Ovary (tissue), 7 donors: ENCODE measurements at regions not wholly inside any gene's neighbourhood (a gene's known extent, or its start where the extent isn't known, plus 50 kb on each side); places are given as distances from the start of the nearest gene placed in this dataset.
"Not testable (repeated sequence)": the region's sequence is repeated elsewhere in the genome, so short reads cannot be mapped to it uniquely, and the experiment has no call there.

ENCODE experiments used
- DNase-seq, 5 donors: peaks; one replicate each; pipeline ENCODE4 v3.0.0-alpha.2; 2019 to 2020
- H3K27ac ChIP-seq, 2 donors: fragments of 200-600 bp; one replicate each; pipeline versions ENCODE4 v1.5.1 to v1.8.0; 2019 to 2022
- H3K27me3 ChIP-seq: fragments of 200-600 bp; one replicate; pipeline ENCODE4 v1.8.0; 2022
- H3K36me3 ChIP-seq: fragments of 200-600 bp; sonication (generic); one replicate; pipeline ENCODE4 v1.5.1; 2019
- H3K4me1 ChIP-seq: one replicate; pipeline ENCODE4 v1.8.1; 2013; ENCODE audit warnings: mild to moderate bottlenecking, moderate library complexity; ENCODE audit not compliant: insufficient read depth
- H3K4me3 ChIP-seq: fragments of 200-600 bp; sonication (generic); one replicate; pipeline ENCODE4 v1.5.1; 2017
- H3K9me3 ChIP-seq, 2 donors: fragments of 200-600 bp in 1 of 2; sonication (generic) in 1 of 2; one replicate each; pipeline versions ENCODE4 v1.5.1 to v1.8.1; 2013 to 2019; ENCODE audit warnings: mild to moderate bottlenecking in 1 of 2, moderate library complexity in 1 of 2
- CTCF ChIP-seq, 3 donors: fragments of 450-650 bp in 2 of 3; fragments of 200-600 bp in 1 of 3; IDR thresholded peaks; one replicate each; pipeline versions ENCODE4 v1.5.1 to v1.8.0; 2016 to 2022; ENCODE audit warnings: antibody characterized with exemption in 3 of 3, mild to moderate bottlenecking in 1 of 3
- EP300 ChIP-seq: sonication (generic); formaldehyde crosslinking; IDR thresholded peaks from one replicate; pipeline ENCODE4 v1.6.1; 2017; ENCODE audit warnings: antibody characterized with exemption
- POLR2A ChIP-seq: fragments of 450-650 bp; IDR thresholded peaks from one replicate; pipeline ENCODE4 v1.6.1; 2017; ENCODE audit warnings: antibody characterized with exemption, mild to moderate bottlenecking, moderate library complexity
- whole genome bisulfite sequencing, 3 donors: extraction: QIAGEN DNeasy Blood & Tissue Kit in 1 of 3; methylation state at CpG; one replicate each; pipeline versions ENCODE4 v1.1.5 to v1.1.7; 2013 to 2017; 5-methylcytosine and 5-hydroxymethylcytosine counted together
- intact Hi-C, 4 donors: fragments of 100-400 bp; cut with DNase I; formaldehyde crosslinking; loops; one replicate each; pipeline versions ENCODE4 v1.11.0 to v1.15.1; 2022 to 2023
- donor health status: DM: no; HTN: no; CAD: no; lungs with moderate emphysema.
- donor health status: DM: no; HTN: no; CAD: no.
- donor health status: Bipolar disorder and iron deficiency.
- donor health status: DM: no; HTN: no; CAD: no.
- donor health status: DM: yes; HTN: yes; CAD: no.

GRCh38 chr3:33962396-33962795 is 164.0 kb downstream of the PDCD6IP start:
- DNase-seq = no peak
- intact Hi-C loops = no loop called here
- no peak for TF ChIP-seq EP300
- TF ChIP-seq CTCF (IDR thresholded peaks at IDR 0.05) = no peak
- no peak for TF ChIP-seq POLR2A
- Histone ChIP-seq H3K27me3 (no peaks in the 10 kb centered on the region), H3K4me3 (no peak overlapping the region), H3K9me3 (no peaks in the 10 kb centered on the region), H3K4me1 (no peaks in the 10 kb centered on the region), H3K36me3 (no peaks in the 10 kb centered on the region), H3K27ac (no peak overlapping the region)
- WGBS, 3 donors = 69 to 71% (median 70%) methylated on average over 3 of the region's 3 CpGs

DNA sequence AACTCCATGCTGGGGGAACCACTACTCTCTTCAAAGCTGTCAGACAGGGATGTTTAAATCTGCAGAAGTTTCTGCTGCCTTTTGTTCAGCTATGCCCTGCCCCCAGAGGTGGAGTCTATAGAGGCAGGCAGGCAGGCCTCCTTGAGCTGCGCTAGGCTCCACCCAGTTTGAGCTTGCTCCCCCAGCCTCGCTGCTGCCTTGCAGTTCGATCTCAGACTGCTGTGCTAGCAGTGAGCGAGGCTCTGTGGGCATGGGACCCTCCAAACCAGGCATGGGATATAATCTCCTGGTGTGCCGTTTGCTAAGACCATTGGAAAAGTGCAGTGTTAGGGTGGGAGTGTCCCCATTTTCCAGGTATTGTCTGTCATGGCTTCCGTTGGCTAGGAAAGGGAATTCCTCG is 171.8 kb downstream of the PDCD6IP start:
- H3K36me3 ChIP-seq, H3K27ac ChIP-seq, H3K4me1 ChIP-seq, H3K4me3 ChIP-seq, H3K9me3 ChIP-seq, H3K27me3 ChIP-seq, DNase-seq, intact Hi-C loops: not testable (repeated sequence)
- 82 to 84% (median 83%) methylated on average over 6 to 7 of the region's 7 CpGs for WGBS, 3 donors

DNA sequence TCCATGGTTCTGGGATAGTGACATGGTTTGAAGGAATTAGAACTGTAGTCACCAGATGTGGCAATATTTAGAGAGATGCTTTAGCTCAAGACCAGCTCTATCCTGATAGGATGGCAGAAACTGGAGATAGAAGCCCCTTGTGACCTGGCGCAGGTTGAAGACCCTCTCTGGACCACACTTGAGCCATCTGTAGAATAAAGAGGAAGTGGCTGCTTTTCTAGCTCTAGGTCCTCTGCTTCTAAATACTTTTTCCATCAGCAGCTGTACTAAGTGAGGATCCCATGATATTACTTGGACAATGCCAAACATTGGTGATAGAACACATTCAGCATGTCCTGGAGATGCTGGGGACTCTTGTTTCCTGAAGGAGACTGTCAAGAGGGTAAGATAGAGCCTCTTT is 172.6 kb downstream of the PDCD6IP start:
- Histone ChIP-seq H3K27me3 (no peaks in the 10 kb centered on the region), H3K9me3 (no peaks in the 10 kb centered on the region), H3K36me3 (no peaks in the 10 kb centered on the region), H3K4me1 (no peaks in the 10 kb centered on the region), H3K27ac (no peak overlapping the region), H3K4me3 (no peak overlapping the region)
- TF ChIP-seq POLR2A (no peak), EP300 (no peak), CTCF (IDR thresholded peaks at IDR 0.05) (no peak)
- DNase-seq = no peak
- intact Hi-C loops = no loop called here
- WGBS, 3 donors = 82 to 95% (median 94%) methylated on average over 1 of the region's 1 CpG

- H3K36me3 ChIP-seq = no peaks in the 10 kb centered on the region
Measured at GRCh38 chr3:33975463-33975862, 177.0 kb downstream of the PDCD6IP start.

GRCh38 chr3:33977227-33977626 is 178.8 kb downstream of the PDCD6IP start:
- Histone ChIP-seq H3K9me3 (no peaks in the 10 kb centered on the region), H3K36me3 (no peaks in the 10 kb centered on the region), H3K27ac (no peak overlapping the region), H3K4me3 (no peak overlapping the region), H3K4me1 (no peaks in the 10 kb centered on the region), H3K27me3 (no peaks in the 10 kb centered on the region)
- TF ChIP-seq EP300 = no peak
- no peak for TF ChIP-seq CTCF (IDR thresholded peaks at IDR 0.05)
- no peak for TF ChIP-seq POLR2A
- 65 to 72% (median 66%) methylated on average over 2 of the region's 2 CpGs for WGBS, 3 donors
- intact Hi-C loops = no loop called here
- no peak for DNase-seq

More at GRCh38 chr3:33975463-33975862, 177.0 kb downstream of the PDCD6IP start:
- H3K4me1 ChIP-seq = no peaks in the 10 kb centered on the region
- H3K4me3 ChIP-seq = no peak overlapping the region
- no peaks in the 10 kb centered on the region for H3K9me3 ChIP-seq
- no peak for DNase-seq
- 86 to 92% (median 88%) methylated on average over 4 of the region's 4 CpGs for WGBS, 3 donors
- TF ChIP-seq EP300 = no peak
- no peak for TF ChIP-seq POLR2A
- no peak for TF ChIP-seq CTCF (IDR thresholded peaks at IDR 0.05)
- intact Hi-C loops = no loop called here
- H3K27me3 ChIP-seq = no peaks in the 10 kb centered on the region
- no peak overlapping the region for H3K27ac ChIP-seq
